ENCODE measurements at regions not wholly inside any gene's neighbourhood (a gene's known extent, or its start where the extent isn't known, plus 50 kb on each side); places are given as distances from the start of the nearest gene placed in this dataset.

- no peak for DNase-seq
Measured at GRCh38 chr3:148175214-148175613, 522.5 kb upstream of the AGTR1 start.

GRCh38 chr3:148178503-148178902 lies 519.2 kb upstream of the AGTR1 start:
- no peak for DNase-seq

- DNase-seq = no peak
Measured at GRCh38 chr3:148184798-148185197, 512.9 kb upstream of the AGTR1 start.

- DNase-seq = no peak
Measured at GRCh38 chr3:148186881-148187280, 510.8 kb upstream of the AGTR1 start.

- DNase-seq = no peak
Measured at GRCh38 chr3:148187296-148187695, 510.4 kb upstream of the AGTR1 start.

- DNase-seq = no peak
Measured at GRCh38 chr3:148190441-148190990, 507.2 kb upstream of the AGTR1 start.

- DNase-seq = no peak
Measured at GRCh38 chr3:148191966-148192365, 505.7 kb upstream of the AGTR1 start.

GRCh38 chr3:148197061-148197460 lies 500.6 kb upstream of the AGTR1 start:
- DNase-seq = no peak

GRCh38 chr3:148202386-148202785 lies 495.3 kb upstream of the AGTR1 start:
- DNase-seq = no peak

GRCh38 chr3:148203297-148204010 lies 494.2 kb upstream of the AGTR1 start:
- DNase-seq = no peak

- no peak for DNase-seq
Measured at GRCh38 chr3:148204131-148204530, 493.6 kb upstream of the AGTR1 start.

- DNase-seq = no peak
Measured at GRCh38 chr3:148205977-148206376, 491.7 kb upstream of the AGTR1 start.

GRCh38 chr3:148206446-148206845 lies 491.3 kb upstream of the AGTR1 start:
- no peak for DNase-seq

GRCh38 chr3:148208975-148209374 lies 488.7 kb upstream of the AGTR1 start:
- no peak for DNase-seq

- no peak for DNase-seq
Measured at GRCh38 chr3:148211725-148212124, 486.0 kb upstream of the AGTR1 start.

GRCh38 chr3:148214705-148215104 lies 483.0 kb upstream of the AGTR1 start:
- DNase-seq = no peak

GRCh38 chr3:148217317-148217716 lies 480.4 kb upstream of the AGTR1 start:
- no peak for DNase-seq

GRCh38 chr3:148218222-148218621 lies 479.5 kb upstream of the AGTR1 start:
- DNase-seq = no peak

GRCh38 chr3:148219999-148220398 lies 477.7 kb upstream of the AGTR1 start:
- DNase-seq = no peak

- DNase-seq = no peak
Measured at GRCh38 chr3:148221303-148221702, 476.4 kb upstream of the AGTR1 start.

GRCh38 chr3:148223266-148223665 lies 474.4 kb upstream of the AGTR1 start:
- DNase-seq = no peak

GRCh38 chr3:148226246-148226645 lies 471.5 kb upstream of the AGTR1 start:
- no peak for DNase-seq

- DNase-seq = no peak
Measured at GRCh38 chr3:148227534-148227933, 470.2 kb upstream of the AGTR1 start.

- DNase-seq = no peak
Measured at GRCh38 chr3:148229107-148229506, 468.6 kb upstream of the AGTR1 start.

- no peak for DNase-seq
Measured at GRCh38 chr3:148230473-148230872, 467.2 kb upstream of the AGTR1 start.
